Activated B cell treated with CpG ODN at 0.5 μM for 24 hours (primary cell): ENCODE measurements at regions not wholly inside any gene's neighbourhood (a gene's known extent, or its start where the extent isn't known, plus 50 kb on each side); places are given as distances from the start of the nearest gene placed in this dataset.

Experiments
- ATAC-seq: fragments of 200-7000 bp; cut with Tn5 transposase; one replicate; pipeline ENCODE4 v1.10.0; 2021; ENCODE audit warnings: low read depth, mild to moderate bottlenecking, moderate library complexity
- CTCF ChIA-PET: fragments of 350-600 bp; sonication (Branson Sonifier 250); formaldehyde crosslinking; loops from one replicate; lab custom pipeline; 2021; ENCODE audit warnings: antibody characterized with exemption; lab: Charles Lee
- POLR2A ChIA-PET: fragments of 350-600 bp; sonication (Branson Sonifier 250); formaldehyde crosslinking; loops from one replicate; lab custom pipeline; 2021; ENCODE audit warnings: antibody characterized with exemption; lab: Charles Lee
- DNase-seq: peaks from one replicate; pipeline ENCODE4 v3.0.0; 2022
- H3K27ac Mint-ChIP-seq: one replicate; pipeline ENCODE4 v1.8.0; 2020; ENCODE audit warnings: mixed read lengths
- H3K27me3 Mint-ChIP-seq: one replicate; pipeline ENCODE4 v1.8.0; 2021; ENCODE audit warnings: mixed read lengths
- H3K36me3 Mint-ChIP-seq: one replicate; pipeline ENCODE4 v1.8.0; 2021; ENCODE audit warnings: low read depth, mixed read lengths
- H3K4me1 Mint-ChIP-seq: one replicate; pipeline ENCODE4 v1.8.0; 2021; ENCODE audit warnings: mixed read lengths
- H3K4me3 Mint-ChIP-seq: one replicate; pipeline ENCODE4 v1.8.0; 2020; ENCODE audit warnings: mild to moderate bottlenecking, mixed read lengths
- H3K9me3 Mint-ChIP-seq: one replicate; pipeline ENCODE4 v1.8.0; 2020; ENCODE audit warnings: mixed read lengths
- CTCF ChIP-seq: fragments of 200-600 bp; IDR thresholded peaks from one replicate; pipeline ENCODE4 v1.8.0; 2022; ENCODE audit warnings: antibody characterized with exemption, mild to moderate bottlenecking
- intact Hi-C: fragments of 100-400 bp; cut with micrococcal nuclease; formaldehyde crosslinking; loops from one replicate; pipeline ENCODE4 v1.15.1; 2024

- no peak overlapping the region for H3K27ac Mint-ChIP-seq
- CTCF ChIA-PET, result no interaction called here
Observed at GRCh38 chr1:182278144-182279054, 113.2 kb downstream of the GLUL start.

GRCh38 chr1:182275271-182275670, 116.3 kb downstream of the GLUL start:
- no peaks in the 10 kb centered on the region for H3K4me1 Mint-ChIP-seq
- no peak overlapping the region for H3K27ac Mint-ChIP-seq
- intact Hi-C loops, result no loop called here
- DNase-seq (no peak), ATAC-seq (no peak)
- no peaks in the 10 kb centered on the region for H3K36me3 Mint-ChIP-seq
- no peak for TF ChIP-seq CTCF
- H3K4me3 Mint-ChIP-seq, result no peak overlapping the region
- POLR2A ChIA-PET, result no interaction called here
- no peaks in the 10 kb centered on the region for H3K9me3 Mint-ChIP-seq
- peaks cover 3% of the 10 kb centered on the region for H3K27me3 Mint-ChIP-seq
- CTCF ChIA-PET, result no interaction called here

More at GRCh38 chr1:182278144-182279054, 113.2 kb downstream of the GLUL start:
- Mint-ChIP-seq H3K27me3 (peaks cover 10% of the 10 kb centered on the region), H3K9me3 (no peaks in the 10 kb centered on the region), H3K36me3 (no peaks in the 10 kb centered on the region), H3K4me3 (no peak overlapping the region), H3K4me1 (no peaks in the 10 kb centered on the region)
- POLR2A ChIA-PET, result no interaction called here
- no peak for TF ChIP-seq CTCF
- no peak for DNase-seq
- intact Hi-C loops, result no loop called here
- no peak for ATAC-seq

GRCh38 chr1:182274618-182275017, 117.0 kb downstream of the GLUL start:
- no peaks in the 10 kb centered on the region for H3K4me1 Mint-ChIP-seq
- H3K4me3 Mint-ChIP-seq, result no peak overlapping the region
- no peaks in the 10 kb centered on the region for H3K36me3 Mint-ChIP-seq
- H3K27ac Mint-ChIP-seq, result no peak overlapping the region
- ChIA-PET CTCF (no interaction called here), POLR2A (no interaction called here)
- ATAC-seq (no peak), DNase-seq (no peak)
- TF ChIP-seq CTCF, result no peak
- H3K27me3 Mint-ChIP-seq, result peaks cover 3% of the 10 kb centered on the region
- intact Hi-C loops, result no loop called here
- no peaks in the 10 kb centered on the region for H3K9me3 Mint-ChIP-seq

GRCh38 chr1:182270731-182271130, 120.9 kb downstream of the GLUL start:
- POLR2A ChIA-PET, result no interaction called here
- Mint-ChIP-seq H3K27ac (no peak overlapping the region), H3K36me3 (no peaks in the 10 kb centered on the region), H3K9me3 (no peaks in the 10 kb centered on the region), H3K4me3 (no peak overlapping the region), H3K27me3 (peaks cover 8% of the 10 kb centered on the region), H3K4me1 (no peaks in the 10 kb centered on the region)
- CTCF ChIA-PET, result no interaction called here
- DNase-seq (no peak), ATAC-seq (no peak)
- intact Hi-C loops, result no loop called here
- no peak for TF ChIP-seq CTCF

GRCh38 chr1:182269097-182269496, 122.5 kb downstream of the GLUL start:
- ATAC-seq (no peak), DNase-seq (no peak)
- peaks cover 8% of the 10 kb centered on the region for H3K27me3 Mint-ChIP-seq
- TF ChIP-seq CTCF, result no peak
- H3K36me3 Mint-ChIP-seq, result no peaks in the 10 kb centered on the region
- H3K4me1 Mint-ChIP-seq, result no peaks in the 10 kb centered on the region
- H3K4me3 Mint-ChIP-seq, result no peak overlapping the region
- CTCF ChIA-PET, result no interaction called here
- H3K27ac Mint-ChIP-seq, result no peak overlapping the region
- POLR2A ChIA-PET, result no interaction called here
- intact Hi-C loops, result no loop called here
- no peaks in the 10 kb centered on the region for H3K9me3 Mint-ChIP-seq
